Stimulated activated CD4-positive, alpha-beta T cell treated with anti-CD3 and anti-CD28 coated beads, Interleukin-15, amount 100 ng/mL, for 1 hour (primary cell): ENCODE measurements at regions not wholly inside any gene's neighbourhood (a gene's known extent, or its start where the extent isn't known, plus 50 kb on each side); places are given as distances from the start of the nearest gene placed in this dataset.

ENCODE experiments used
- DNase-seq, 2 donors: peaks; one replicate each; pipeline ENCODE4 v3.0.0-alpha.2; 2020; ENCODE audit warnings: low read depth in 1 of 2, low spot score in 1 of 2

GRCh38 chr19:29263305-29264135 lies 50.6 kb upstream of the UQCRFS1 start:
- DNase-seq, result peak; percentile 10 to 39

DNA sequence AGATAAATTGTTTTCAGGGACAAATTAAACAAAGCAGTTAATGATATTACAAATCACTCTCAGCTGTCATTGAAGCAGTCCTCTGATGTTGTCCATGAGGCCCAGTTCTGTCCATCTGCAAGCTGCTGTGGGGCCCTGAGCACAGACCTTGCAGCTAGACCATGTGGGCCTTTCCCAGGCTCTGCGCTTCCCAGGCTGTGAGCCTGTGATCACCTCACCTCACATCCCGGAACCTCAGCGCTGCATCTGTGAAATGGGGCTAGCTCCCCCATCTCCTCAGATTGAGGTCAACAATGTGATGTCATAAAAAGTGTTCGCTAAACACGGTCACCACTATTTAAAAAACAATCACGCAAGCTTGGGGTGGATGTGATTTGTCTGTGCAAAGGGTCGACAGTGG lies 51.9 kb upstream of the UQCRFS1 start:
- no peak for DNase-seq

GRCh38 chr19:29265436-29265835 lies 52.5 kb upstream of the UQCRFS1 start:
- no peak for DNase-seq

GRCh38 chr19:29266001-29266400 lies 53.0 kb upstream of the UQCRFS1 start:
- no peak for DNase-seq

DNA sequence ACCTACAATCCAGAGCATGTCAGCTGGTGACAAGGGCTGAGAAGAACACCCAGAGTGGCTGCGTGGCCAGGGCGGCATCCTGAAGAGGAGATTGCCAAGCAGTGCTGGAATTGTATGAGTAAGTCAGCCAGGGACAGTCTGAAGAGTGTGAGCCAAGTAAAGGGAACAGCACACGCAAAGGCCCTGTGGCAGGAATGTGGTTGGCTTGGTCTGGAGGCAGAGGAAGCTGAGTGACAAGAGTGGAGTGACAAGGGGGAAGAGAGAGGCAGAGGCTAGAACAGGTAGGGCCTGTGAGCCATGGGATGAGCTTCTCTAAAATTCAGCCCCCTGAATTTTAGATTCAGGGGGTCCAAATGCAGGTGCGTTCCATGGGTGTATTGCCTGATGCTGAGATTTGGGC lies 53.7 kb upstream of the UQCRFS1 start:
- DNase-seq, result no peak

GRCh38 chr19:29267701-29268100 lies 54.8 kb upstream of the UQCRFS1 start:
- DNase-seq, result no peak

- DNase-seq, result no peak
These were observed 55.2 kb upstream of the UQCRFS1 start for GRCh38 chr19:29268103-29268502.

- no peak for DNase-seq
These were observed 55.9 kb upstream of the UQCRFS1 start for GRCh38 chr19:29268721-29269393.

DNA sequence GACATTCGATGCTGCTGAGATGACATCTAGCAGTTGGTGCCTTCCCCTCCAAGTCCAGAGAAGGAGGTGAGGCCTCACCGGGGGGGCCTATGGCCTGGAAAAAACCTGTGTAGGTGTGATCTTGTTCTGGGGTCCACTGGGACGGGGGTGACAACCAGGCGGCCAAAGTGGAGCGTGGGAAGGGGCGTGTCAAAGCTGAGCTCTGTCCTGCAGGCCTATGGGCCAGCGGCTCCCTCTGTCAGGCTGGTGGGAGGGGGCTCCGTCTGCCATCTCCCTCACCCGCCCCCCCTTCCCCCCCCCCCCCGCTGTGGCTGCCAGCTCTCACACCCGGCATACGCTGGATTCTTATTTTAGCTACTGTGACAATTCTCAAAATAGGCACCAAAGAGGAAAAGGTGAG lies 56.7 kb upstream of the UQCRFS1 start:
- DNase-seq, result no peak

DNA sequence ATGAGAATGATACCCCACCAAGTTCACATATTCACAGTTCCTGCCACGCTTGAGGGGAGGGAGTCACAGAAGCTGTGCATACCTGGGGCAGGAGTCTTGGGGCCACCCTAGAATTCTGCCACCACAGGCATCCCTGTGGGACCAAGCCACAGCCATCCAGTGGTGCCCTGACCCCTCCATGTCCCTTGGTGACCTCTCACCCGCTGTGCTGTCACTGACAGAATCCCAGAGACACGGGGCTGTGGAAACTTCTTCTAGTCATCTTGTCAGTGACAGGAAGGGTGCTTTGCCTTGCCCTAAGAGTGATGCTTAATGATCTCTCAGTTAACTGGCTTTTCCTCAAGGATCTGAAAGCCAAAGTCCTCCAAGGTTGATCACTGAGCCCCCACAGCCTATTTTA lies 58.4 kb upstream of the UQCRFS1 start:
- no peak for DNase-seq

GRCh38 chr19:29271911-29272310 lies 59.0 kb upstream of the UQCRFS1 start:
- no peak for DNase-seq

GRCh38 chr19:29273000-29273640 lies 60.2 kb upstream of the UQCRFS1 start:
- no peak for DNase-seq

DNA sequence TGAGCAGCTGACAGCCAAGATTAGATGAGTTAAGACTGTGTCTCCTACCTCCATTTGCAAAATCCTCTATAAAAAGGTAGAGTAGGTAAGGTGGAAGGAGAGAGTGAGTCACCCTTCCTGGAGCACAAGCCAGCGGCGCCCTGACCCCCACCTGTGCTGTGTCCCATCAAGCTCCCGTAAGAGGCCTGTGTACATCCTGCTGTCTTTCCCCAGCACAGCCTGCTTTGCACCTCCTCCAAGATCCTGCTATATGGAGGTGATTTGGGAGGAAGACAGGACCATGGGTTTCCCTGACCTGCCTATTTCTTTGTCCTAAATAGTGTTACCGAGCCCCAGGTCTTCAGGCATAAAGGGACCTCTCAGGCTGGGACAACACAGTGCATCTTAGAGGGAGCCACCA lies 62.3 kb upstream of the UQCRFS1 start:
- no peak for DNase-seq

GRCh38 chr19:29277102-29277501 lies 64.2 kb upstream of the UQCRFS1 start:
- DNase-seq, result no peak

DNA sequence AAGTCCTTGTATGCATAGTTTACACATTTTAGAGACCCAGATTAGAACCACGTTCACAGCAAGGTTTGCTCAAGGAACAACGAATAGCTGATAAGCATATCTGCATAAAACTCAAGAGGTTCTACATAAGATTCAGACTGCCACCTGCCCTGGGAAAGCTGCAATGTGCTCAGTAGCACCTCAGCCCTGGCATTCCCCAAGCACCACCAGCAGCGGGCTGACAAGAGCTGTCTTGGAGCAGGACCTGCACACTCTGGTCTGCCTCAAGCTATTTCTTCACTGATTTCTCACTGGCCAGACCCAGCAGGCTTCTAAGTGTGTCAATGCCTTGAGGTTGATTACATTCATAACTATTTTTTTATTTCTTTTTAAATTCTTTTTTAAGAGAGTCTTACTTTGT lies 65.8 kb upstream of the UQCRFS1 start:
- no peak for DNase-seq

GRCh38 chr19:29283366-29283765 lies 70.4 kb upstream of the UQCRFS1 start:
- DNase-seq, result no peak

DNA sequence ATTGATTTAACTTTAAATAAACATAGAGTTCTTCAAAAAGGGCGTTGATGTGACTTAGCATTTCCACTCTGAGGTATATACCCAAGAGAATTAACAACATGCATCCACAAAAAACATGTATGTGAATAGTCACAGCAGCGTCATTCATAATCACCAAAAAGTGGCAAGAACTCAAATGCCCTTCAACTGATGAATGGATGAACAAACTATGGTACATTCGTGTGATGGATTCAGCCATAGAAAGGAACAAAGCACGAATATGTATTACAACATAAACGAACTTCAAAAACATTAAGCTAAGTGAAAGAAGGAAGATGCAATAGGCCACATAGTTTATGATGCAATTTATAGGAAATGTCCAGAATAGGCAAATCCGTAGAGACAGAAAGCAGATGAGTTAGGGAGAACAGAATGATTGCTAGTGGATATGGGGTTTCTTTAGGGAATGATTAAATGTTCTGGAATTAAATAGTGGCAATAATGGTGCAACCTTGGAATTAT lies 72.3 kb upstream of the UQCRFS1 start:
- DNase-seq, result no peak

- no peak for DNase-seq
These were observed 72.9 kb upstream of the UQCRFS1 start for GRCh38 chr19:29285878-29286277.

GRCh38 chr19:29287061-29287460 lies 74.1 kb upstream of the UQCRFS1 start:
- DNase-seq, result no peak

DNA sequence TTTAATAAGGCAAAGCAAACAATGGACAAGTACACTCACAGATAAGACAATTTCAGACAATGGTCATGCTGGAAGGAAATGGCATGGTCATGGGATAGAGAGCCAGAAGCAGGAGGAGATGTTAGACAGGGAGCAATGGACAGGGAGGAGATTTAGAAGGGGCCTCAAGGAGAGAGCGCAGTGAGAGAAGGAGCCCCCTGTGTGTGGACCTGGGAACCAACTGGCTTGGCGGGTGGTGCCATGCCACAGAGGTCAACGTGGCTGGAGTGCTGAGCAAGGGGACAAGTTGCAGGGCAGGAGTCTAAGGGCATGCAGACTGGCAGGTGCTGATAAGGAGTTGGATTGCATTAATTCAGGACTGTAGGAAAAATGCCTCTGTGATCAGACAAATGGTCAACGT lies 75.3 kb upstream of the UQCRFS1 start:
- no peak for DNase-seq

DNA sequence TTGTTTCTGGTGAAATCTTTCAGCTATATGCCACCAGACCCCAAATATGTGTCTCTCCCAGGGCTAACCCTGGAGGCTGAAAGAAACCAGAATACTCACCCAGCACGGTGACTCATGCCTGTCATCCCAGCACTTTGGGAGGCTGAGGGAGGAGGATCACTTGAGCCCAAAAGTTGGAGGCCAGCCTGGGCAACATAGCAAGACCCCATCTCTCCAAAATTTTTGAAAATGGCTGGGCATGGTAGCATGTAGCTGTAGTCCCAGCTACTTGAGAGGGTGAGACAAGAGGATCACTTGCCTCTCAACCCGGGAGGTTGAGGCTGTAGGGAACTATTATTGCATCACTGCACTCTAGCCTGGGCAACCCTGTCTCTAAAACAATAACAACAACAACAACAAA lies 76.1 kb upstream of the UQCRFS1 start:
- no peak for DNase-seq

GRCh38 chr19:29290853-29291252 lies 77.9 kb upstream of the UQCRFS1 start:
- DNase-seq, result no peak
